GM18508 (cell line): ENCODE measurements at regions not wholly inside any gene's neighbourhood (a gene's known extent, or its start where the extent isn't known, plus 50 kb on each side); places are given as distances from the start of the nearest gene placed in this dataset.

Source experiments
- ATAC-seq: cut with Tn5 transposase; IDR thresholded peaks from one replicate; pipeline ENCODE4 v1.9.1; 2021; ENCODE audit warnings: moderate number of reproducible peaks; ENCODE audit not compliant: insufficient read depth, unreplicated experiment

DNA sequence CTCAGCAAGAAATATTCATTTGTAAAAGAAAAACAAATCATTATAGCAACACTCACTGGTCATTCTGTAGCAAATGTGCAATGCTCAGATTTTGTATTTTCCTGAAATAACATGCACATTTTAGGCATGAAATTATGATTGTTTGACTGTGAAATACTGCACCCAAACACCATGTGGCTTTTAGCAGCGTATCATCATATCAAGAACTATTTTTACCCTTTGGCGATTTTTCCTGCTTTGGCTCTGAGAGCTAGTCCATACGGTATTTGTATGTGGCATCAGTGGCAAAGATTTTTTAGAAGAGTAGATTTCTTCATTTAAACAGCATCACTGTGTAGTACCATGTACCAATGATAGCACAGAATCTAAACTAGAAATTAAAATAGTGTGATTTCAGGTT is 493.1 kb downstream of the NR4A2 start:
- no peak for ATAC-seq

DNA sequence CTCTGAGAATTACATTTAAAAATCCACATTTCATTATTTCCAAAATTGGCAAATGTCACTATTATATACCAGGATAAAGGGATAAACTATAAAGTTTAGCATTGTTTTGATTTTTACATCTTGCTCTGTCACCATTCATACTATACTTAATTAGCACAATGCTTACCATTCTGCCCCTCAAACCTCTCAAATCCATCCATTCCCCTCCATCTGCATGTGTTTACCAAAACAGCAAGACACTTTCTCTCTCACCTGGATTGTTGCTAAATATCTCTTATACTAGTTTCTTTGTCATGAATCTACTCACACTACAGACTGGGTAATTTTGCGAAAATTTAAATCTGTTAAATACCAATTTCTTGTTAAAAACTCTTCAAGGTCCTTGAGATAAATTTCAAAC is 496.1 kb downstream of the NR4A2 start:
- ATAC-seq = no peak

DNA sequence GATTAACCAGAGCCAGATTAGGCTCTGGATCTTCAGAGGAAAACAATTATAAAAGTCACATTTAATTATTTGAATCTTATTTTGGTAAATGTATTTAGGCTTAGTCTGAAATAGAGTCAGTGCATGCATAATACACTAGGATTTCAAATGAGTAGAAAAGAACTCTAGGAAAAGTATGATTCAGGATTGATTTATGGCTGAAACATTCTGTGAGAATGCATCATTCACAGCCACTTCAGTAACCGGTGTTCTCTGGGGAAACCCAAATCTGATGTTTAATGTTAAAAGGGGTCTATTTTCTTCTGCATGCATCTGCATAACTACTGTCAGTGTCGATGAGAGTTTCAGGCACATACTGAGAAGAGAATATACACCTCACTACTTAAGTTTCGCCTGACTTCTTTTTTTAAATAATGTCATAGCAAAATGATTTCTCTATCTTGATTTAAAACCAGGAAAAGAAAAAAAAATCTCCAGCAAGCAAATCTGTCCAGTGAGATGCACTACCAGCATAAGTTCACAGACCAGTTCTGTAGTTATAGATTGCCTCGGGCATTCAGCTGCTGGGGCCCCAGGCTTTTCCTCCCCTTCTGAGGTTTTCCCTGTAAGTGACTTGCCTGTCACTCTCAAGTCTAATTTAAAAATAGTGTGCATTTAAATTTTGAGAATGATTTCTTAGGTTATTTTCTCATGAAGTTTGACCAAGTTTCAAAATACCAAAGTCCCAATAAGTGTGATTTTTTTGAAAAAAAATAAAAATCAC is 501.5 kb downstream of the NR4A2 start:
- no peak for ATAC-seq

DNA sequence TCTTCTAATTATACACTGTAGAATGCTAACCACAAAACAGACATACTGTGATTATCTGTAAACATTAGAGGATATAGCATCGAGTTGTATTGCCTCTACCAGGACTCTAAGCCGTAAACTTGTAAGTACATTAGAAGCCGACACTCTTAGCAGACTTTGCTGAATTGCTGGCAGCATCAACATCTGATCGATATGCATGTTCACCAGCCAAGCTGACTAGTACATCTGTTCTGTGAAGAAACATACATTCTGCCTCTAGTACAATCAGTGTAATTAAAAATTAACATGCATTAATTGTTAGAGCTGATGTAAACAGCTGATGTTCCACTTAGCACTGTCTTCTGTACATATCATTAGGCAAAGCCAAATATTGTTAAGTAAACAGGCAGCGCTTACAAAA is 502.2 kb downstream of the NR4A2 start:
- ATAC-seq = no peak

DNA sequence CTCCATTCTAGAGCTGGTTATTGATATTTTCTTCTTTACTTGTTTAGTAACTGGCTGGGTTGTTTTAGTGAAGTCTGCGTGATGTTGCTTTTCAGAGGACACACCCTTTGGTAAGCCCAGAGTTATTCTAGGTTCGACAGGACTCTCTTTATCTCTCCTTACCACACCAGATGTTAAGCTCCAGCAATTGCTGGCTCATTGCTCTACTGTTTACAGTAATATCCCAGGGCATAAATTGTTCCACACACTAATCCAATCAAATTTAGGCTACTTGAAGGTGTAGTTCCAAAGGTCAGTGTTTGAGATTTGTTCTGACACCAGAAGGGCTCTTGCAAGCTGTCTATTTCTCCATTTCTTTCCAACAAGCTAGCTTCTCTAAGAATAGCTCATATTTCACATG is 506.6 kb downstream of the NR4A2 start:
- ATAC-seq = no peak

DNA sequence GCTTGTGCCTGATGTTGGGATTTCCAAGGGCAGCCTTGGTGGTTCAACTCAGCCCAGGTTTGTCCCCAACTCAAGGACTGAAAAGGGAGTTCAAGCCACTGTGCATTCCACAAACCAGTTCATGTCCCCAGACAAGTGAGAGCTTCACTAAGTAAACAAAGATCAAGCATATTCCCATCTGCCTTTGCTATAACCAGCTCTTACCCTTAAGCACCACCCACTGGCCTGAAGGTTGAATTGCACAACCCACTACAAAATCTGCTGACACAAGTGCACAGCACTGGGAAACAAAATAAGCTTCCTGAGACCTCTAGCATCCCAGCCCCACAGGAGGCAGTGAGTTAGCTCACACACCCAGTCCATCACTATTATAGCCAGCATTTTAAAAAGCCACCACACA is 516.7 kb downstream of the NR4A2 start:
- peak; percentile 80 for ATAC-seq

DNA sequence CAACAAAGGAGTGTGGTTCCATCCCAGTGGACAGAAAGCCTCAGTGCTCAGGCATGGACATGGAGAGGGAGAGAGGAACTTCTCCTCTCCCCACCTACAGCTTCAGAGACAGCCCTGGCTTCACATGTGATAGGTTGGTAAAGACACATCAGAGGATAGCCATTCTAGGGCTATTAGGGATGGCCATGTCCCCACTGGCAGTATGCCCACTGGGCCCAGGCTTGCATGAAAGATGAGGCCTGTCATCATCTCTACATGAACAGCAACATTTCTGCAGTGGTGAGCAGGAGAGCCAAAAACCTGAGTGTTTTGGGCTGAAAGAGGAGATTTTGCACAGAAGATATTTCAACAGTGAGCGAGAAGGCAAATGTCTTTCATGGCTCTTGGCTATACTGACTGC is 517.2 kb downstream of the NR4A2 start:
- ATAC-seq = no peak

DNA sequence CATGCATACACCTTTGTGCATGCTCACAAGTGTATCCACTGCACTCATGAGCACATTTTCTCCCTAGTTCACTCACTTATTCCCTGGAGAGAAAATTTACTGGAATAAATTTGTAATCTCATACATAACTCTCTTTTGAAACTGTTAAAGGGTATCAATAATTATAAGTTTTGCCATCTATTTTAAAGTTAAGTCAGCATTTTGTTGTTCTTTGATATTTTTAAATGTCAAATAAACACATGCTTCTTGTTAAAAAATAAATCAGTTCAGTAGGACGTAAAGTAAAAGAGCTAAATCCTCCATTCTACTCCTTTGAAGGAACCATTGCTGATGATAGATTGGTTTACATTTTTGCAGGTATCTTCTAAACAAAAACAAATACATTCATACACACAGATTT is 522.1 kb downstream of the NR4A2 start:
- no peak for ATAC-seq

DNA sequence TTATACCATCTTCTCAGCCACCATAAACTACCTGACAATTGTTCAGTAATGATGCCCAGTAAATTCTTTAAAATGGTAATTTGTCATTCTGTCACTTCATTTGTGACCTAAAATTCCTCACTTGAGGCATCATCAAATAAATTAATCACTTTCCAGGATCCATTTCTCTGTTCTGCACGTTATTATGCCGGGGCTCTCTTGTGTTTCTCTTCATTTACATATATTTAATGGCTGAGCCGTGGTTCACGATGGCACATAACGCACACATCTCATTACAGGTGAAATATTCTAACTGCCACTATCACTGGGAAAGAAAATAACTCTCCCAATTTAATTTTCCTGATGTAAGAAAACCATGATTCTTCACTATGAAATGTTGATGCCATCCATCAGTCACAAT is 529.6 kb downstream of the NR4A2 start:
- ATAC-seq = no peak

DNA sequence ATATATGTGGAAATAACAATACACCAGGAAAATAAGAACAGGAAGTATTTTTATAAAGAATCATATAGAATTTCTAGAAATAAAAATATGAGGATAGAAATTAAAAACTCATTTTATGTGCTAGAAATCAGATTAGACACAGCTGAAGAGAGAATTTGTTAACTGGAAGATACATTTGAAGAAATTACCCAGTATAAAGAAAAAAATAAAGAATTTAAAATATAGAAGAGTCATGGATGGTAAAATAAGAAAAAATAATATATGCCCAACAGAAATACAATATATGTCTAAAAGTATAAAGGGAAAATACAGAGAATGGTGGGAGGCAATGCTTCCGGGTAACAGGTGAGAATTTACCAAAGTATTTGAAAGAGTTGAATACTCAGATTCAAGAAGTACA is 539.9 kb downstream of the NR4A2 start:
- ATAC-seq = no peak

DNA sequence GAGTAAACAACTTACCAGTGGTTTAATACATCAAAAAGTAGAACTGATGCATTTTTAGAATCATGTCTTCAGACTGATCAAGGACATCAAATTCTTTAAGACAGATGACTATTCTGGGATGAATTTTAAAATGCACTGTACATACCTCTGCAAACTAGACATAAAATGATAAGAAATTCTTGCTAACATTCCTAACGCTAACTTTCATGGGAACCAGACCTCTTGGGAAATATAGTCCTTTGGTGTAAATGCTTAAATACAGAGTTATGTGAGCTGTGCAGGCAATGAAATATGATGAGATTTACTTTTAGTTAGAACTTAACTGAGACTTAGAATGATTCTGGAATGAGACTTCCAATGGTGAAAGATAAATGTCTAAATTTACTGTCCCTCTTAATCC is 562.0 kb downstream of the NR4A2 start:
- no peak for ATAC-seq

DNA sequence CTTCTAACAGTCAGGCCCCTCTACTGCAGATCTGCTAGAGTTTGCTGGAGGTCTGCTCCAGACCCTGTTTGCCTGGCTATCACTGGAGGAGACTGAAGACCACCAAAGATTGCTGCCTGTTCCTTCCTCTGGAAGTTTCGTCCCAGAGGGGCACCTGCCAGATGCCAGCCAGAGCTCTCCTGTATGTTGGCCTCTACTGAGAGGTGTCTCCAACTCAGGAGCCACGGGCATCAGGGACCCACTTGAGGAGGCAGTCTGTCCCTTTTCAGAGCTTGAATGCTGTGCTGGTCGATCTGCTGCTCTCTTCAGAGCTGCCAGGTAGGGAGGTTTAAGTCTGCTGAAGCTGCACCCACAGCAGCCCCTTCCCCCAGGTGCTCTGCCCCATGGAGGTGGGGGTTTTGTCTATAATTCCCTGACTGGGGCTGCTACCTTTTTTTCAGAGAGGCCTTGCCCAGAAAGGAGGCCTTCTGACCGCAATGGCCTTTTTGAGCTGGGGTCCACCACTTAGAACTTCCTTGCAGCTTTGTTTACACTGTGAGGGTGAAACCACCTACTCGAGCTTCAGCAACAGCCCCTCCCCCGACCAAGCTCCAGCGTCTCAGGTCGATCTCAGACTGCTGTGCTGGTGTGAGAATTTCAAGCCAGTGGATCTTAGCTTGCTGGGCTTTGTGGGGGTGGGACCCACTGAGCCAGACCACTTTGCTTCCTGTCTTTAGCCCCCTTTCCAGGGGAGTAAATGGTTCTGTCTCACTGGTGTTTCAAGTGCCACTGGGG is 566.0 kb downstream of the NR4A2 start:
- ATAC-seq = no peak

DNA sequence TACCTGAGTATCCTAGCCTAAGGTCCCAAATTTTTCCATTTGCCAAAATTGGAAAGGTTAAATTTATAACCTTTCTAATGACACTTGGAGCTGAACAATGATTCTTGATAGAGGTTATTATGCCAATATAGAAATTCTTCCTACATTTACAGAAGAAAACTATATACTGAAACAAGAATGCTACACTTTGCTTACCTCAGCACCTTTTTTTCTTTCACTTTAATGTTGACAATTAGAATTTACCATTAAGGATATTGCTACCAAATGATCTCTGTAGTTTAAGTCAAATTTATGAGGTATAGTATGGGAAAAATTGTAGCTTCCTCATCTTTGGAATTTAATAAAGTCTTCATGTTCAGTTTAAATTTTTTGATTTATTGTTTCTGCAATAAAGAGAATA is 577.0 kb downstream of the NR4A2 start:
- ATAC-seq = no peak

DNA sequence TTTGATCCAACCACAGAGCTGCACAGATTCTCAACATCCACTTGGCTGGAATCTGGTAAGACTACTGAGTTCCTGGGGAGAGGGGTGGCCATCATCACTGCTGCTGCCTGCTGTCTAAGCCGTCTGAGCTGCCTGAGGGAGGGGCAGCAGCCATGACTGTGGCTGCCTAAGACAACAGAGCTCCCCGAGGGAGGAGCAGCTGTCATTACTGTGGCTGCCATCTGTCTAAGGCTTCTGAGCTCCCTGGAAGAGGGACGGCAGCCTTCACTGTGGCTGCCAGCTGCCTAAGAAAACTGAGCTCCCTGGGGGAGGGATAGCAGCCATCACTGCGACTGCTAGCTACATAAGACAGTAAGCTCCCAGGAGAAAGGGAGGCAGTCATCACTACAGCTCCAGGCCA is 584.4 kb downstream of the NR4A2 start:
- no peak for ATAC-seq

DNA sequence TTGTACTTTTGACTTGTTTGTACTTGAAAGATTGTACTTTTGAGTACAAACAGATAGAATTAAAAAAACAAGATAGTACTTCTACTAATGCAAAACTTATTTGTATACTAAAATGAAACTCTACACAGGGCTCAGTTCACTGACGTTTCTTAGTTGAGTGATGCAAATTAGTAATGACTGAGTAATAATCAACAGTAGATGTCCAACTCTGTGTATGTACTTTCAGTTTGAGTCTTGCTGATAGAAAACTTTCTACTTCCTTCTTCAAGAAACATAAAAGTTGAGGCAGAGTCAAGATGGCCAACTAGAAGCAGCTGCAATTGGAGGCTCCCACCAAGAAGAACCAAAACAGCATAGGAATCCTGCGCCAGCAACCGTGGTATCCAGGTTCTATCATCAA is 585.0 kb downstream of the NR4A2 start:
- peak; percentile 75 for ATAC-seq

DNA sequence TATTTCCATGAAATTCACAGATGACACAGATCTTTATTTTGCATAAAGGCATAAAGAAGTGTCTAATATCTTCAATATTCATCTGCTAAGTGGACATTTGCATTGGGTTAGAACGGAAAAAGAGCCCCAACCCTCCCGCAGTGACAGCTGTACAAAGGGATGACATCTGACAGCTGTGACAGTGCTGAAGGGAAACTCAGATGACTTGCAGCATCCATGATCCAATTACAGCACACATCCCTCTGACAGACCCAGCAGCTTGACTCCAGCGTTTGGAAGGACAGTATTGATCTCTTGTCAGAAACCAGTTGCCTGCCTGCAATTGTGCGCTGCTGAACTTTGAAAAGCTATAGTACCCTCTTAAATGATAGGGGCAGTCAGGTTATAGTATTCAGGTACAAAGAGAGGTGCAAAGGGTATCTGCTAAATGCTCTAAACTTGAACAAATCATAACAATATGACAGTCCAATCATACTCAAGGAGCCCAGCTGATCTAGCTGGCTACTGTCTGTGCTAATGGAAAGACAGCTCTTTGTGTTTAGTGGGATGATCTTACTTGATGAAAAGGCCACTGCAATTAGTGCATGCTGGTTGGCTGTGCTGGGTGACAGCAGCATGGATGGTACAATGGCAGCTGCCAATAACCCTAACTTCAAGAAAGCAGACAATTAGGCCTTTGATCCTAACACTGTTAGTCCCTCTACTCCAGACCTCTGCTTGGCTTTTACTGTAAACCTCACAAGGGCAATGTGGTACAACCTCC is 599.2 kb downstream of the NR4A2 start:
- no peak for ATAC-seq

DNA sequence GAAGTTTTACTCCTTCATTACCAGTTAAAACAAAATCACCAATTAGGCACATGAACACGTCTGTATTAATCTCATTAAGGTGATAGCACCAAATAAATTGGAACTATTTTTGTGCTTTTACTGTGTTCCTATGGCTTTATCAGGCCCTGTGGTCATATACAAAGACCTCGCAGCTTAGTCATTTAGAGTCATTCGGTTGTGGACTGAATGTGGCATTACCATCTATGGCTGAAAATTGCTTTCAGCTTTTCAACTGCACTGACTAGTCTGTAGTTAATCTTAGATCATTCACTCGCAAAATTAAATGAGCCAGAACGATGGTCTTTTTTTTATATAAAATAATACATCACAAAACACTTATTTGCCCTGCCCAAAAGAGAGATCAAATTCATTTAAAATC is 601.7 kb downstream of the NR4A2 start:
- no peak for ATAC-seq

DNA sequence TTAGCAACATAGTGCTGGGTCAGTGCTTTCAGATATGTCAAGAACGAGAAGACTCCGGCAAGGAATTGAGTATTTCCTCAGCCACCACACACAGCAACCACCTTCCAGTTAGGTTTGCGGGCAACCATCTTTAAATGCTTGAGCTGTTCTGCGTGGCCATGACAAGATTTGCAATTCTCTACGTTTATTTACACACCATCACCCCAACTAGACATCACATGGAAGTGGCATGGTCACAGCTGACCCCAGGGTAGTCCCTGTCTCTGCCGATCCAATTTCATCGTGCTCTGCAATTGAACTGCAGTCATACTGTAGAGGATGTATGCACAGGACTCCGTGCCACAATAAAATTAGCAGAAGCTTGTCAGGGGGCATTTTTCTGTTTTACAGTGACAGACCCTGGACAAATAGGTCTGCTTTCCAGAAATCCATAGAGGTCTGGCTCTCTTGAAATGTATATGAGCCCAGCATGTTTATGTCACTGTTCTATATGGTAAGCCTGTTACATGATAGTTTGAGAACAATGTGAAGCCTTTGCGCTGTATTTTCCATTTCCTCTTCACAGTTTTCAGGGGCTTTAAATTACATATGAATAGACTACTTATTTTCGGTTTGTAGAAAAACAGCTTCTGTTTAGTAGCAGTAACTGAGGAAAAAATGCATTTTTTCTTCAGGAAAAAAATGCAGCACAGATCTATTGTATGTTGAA is 605.2 kb downstream of the NR4A2 start:
- no peak for ATAC-seq

DNA sequence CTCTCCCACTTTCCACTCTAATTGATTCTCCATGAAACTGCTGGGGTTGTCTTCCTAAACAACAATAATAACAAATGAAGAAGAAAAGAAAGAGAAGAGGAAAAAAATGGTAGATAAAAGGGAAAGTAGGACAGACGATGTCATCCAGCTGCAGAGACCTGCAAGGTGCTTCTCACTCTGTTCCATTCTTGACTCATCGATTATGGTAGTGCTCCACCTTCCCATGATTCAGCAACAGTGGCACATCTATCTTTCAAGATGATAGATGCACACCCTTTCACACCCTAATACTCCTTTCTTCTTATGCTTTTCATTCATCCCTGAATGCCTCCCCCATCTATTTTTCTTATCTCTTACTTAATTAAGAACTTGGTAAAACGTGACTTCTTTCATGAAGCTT is 610.2 kb downstream of the NR4A2 start:
- no peak for ATAC-seq

DNA sequence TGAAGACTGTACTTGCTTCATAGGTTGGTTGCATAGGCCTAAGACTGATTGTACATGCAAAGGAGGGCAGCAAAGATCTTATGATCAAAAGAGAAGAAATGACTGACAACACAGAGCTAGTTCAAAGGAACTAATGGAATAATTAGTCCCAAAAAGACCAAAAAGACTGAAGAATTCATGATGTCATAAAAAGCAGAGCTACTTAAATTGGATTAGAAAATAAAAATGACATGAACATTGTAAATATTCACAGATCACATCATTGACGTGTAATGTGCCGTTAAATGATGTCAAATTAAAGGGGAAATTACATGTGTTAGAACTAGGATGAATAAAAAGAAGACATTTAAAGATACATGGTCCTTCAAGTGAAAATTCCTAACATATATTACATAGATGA is 616.8 kb downstream of the NR4A2 start:
- ATAC-seq = no peak

DNA sequence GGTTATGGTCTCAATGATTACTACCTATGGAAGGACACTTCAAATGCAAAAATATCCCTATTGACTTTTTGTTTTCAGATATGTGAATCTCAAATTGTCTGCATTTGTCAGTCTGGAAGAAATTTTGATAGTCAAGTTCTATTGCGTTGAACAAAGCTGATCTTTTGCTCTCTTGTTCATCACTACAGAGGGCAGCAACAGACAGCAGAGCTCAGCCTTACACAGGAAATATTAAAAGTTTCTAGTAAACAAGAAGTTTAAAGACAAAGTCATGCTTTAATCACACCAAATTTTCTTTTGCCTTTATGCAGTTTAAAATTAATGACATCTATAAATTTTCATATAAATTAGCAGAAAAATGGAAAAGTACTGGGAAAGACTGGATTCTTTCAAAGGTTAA is 617.5 kb downstream of the NR4A2 start:
- ATAC-seq = no peak
